IMR-90 (cell line): ENCODE measurements at regions not wholly inside any gene's neighbourhood (a gene's known extent, or its start where the extent isn't known, plus 50 kb on each side); places are given as distances from the start of the nearest gene placed in this dataset.

ENCODE experiments used
- ATAC-seq: fragments of 200-7000 bp; cut with Tn5 transposase; 2 replicates; pipeline ENCODE4 v1.9.1; 2020; ENCODE audit warnings: low read depth, mild to moderate bottlenecking, moderate library complexity
- BruUV-seq: library from RNA; stranded (reverse); fragments of 400-500 nt; replicated peaks from 2 replicates; lab custom pipeline; 2021; lab: Mats Ljungman, UMichigan
- CTCF ChIA-PET: fragments of 300-600 bp; formaldehyde crosslinking; extraction: SDS; loops from one replicate; lab custom pipeline; 2021; ENCODE audit warnings: antibody characterized with exemption; lab: Yijun Ruan, JAX
- POLR2A ChIA-PET: fragments of 300-600 bp; sonication (Branson Sonifier 250); formaldehyde crosslinking; loops from one replicate; lab custom pipeline; 2022; ENCODE audit warnings: antibody characterized with exemption; ENCODE audit not compliant: unreplicated experiment; lab: Charles Lee
- DNase-seq: peaks from one replicate; pipeline ENCODE4 v3.0.0; 2013
- H2AFZ ChIP-seq: replicated peaks from 2 replicates; pipeline ENCODE3; 2013; ENCODE audit warnings: low read length, mild to moderate bottlenecking; ENCODE audit not compliant: poor library complexity
- H2AK5ac ChIP-seq: 2 replicates; pipeline ENCODE4 v1.6.1; 2013; ENCODE audit warnings: low read depth, low read length, inconsistent platforms
- H2AK9ac ChIP-seq: replicated peaks from 2 replicates; pipeline ENCODE3; 2013; ENCODE audit warnings: mild to moderate bottlenecking, low read depth, low read length, moderate library complexity; ENCODE audit not compliant: poor library complexity
- H2BK120ac ChIP-seq: 2 replicates; pipeline ENCODE4 v1.6.1; 2013; ENCODE audit warnings: low read depth, low read length, inconsistent platforms
- H2BK15ac ChIP-seq: 3 replicates; pipeline ENCODE4 v1.6.1; 2013; ENCODE audit warnings: low read depth, low read length, inconsistent platforms
- H2BK20ac ChIP-seq: 2 replicates; pipeline ENCODE4 v1.6.1; 2013; ENCODE audit warnings: low read depth, mild to moderate bottlenecking, inconsistent platforms, low read length, moderate library complexity
- H2BK5ac ChIP-seq: 2 replicates; pipeline ENCODE4 v1.6.1; 2013; ENCODE audit warnings: mild to moderate bottlenecking, low read depth, low read length, inconsistent platforms; ENCODE audit not compliant: poor library complexity, severe bottlenecking
- H3K14ac ChIP-seq: replicated peaks from 2 replicates; pipeline ENCODE4 v1.6.1; 2013; ENCODE audit warnings: low read depth, low read length, inconsistent platforms
- H3K18ac ChIP-seq: 2 replicates; pipeline ENCODE4 v1.6.1; 2013; ENCODE audit warnings: low read depth, low read length, control low read depth
- H3K23ac ChIP-seq: 2 replicates; pipeline ENCODE4 v1.6.1; 2013; ENCODE audit warnings: low read depth, low read length, inconsistent platforms
- H3K27ac ChIP-seq: 2 replicates; pipeline ENCODE4 v1.5.1; 2013; ENCODE audit warnings: mild to moderate bottlenecking, control low read depth, low read length; ENCODE audit not compliant: insufficient read depth
- H3K27me3 ChIP-seq: 2 replicates; pipeline ENCODE4 v1.6.1; 2013; ENCODE audit warnings: low read length; ENCODE audit not compliant: control insufficient read depth, insufficient read depth
- H3K36me3 ChIP-seq: 2 replicates; pipeline ENCODE4 v1.6.1; 2013; ENCODE audit warnings: low read length, mixed read lengths; ENCODE audit not compliant: control insufficient read depth, insufficient read depth
- H3K4ac ChIP-seq: 2 replicates; pipeline ENCODE4 v1.6.1; 2013; ENCODE audit warnings: low read depth, low read length, inconsistent platforms
- H3K4me1 ChIP-seq: 2 replicates; pipeline ENCODE4 v1.6.1; 2013; ENCODE audit warnings: low read length, mixed read lengths; ENCODE audit not compliant: control insufficient read depth, insufficient read depth
- H3K4me2 ChIP-seq: 2 replicates; pipeline ENCODE4 v1.6.1; 2013; ENCODE audit warnings: low read depth, mild to moderate bottlenecking, control low read depth, low read length, moderate library complexity
- H3K4me3 ChIP-seq: 2 replicates; pipeline ENCODE4 v1.5.1; 2013; ENCODE audit warnings: low read depth, mild to moderate bottlenecking, control low read depth, low read length, moderate library complexity; ENCODE audit not compliant: insufficient read depth
- H3K56ac ChIP-seq: 2 replicates; pipeline ENCODE4 v1.6.1; 2013; ENCODE audit warnings: low read length, inconsistent platforms; ENCODE audit not compliant: insufficient read depth; ENCODE audit errors: extremely low read depth
- H3K79me1 ChIP-seq, 2 experiments: 2 replicates each; pipeline ENCODE4 v1.6.1; 2013; ENCODE audit warnings: low read length in 2 of 2, inconsistent platforms in 1 of 2, low read depth in 1 of 2
- H3K9ac ChIP-seq: 2 replicates; pipeline ENCODE4 v1.6.1; 2013; ENCODE audit warnings: low read depth, low read length, control low read depth
- H3K9me1 ChIP-seq: 2 replicates; pipeline ENCODE4 v1.6.1; 2013; ENCODE audit warnings: low read length, inconsistent platforms; ENCODE audit not compliant: insufficient read depth
- H3K9me3 ChIP-seq: 2 replicates; pipeline ENCODE4 v1.6.1; 2013; ENCODE audit warnings: low read length; ENCODE audit not compliant: control insufficient read depth, insufficient read depth
- H4K20me1 ChIP-seq: 2 replicates; pipeline ENCODE4 v1.6.1; 2013; ENCODE audit warnings: low read length, inconsistent platforms; ENCODE audit not compliant: insufficient read depth
- H4K5ac ChIP-seq: 2 replicates; pipeline ENCODE4 v1.6.1; 2013; ENCODE audit warnings: mild to moderate bottlenecking, low read depth, low read length, control low read depth
- H4K8ac ChIP-seq, 2 experiments: 2 replicates each; pipeline ENCODE4 v1.6.1; 2013; ENCODE audit warnings: low read depth in 2 of 2, low read length in 2 of 2, control low read depth in 1 of 2, inconsistent platforms in 1 of 2
- H4K91ac ChIP-seq: 2 replicates; pipeline ENCODE4 v1.6.1; 2013; ENCODE audit warnings: low read depth, low read length, inconsistent platforms; ENCODE audit not compliant: insufficient read depth
- FOS ChIP-seq: fragments of 150-350 bp; IDR thresholded peaks from 2 replicates; pipeline ENCODE4 v1.6.1; 2016; ENCODE audit warnings: low read depth, low read length
- MAZ ChIP-seq: IDR thresholded peaks from 2 replicates; pipeline ENCODE4 v1.6.1; 2012; ENCODE audit warnings: low read depth, mild to moderate bottlenecking, low read length, improper control_type of control experiment, moderate library complexity, borderline replicate concordance
- WGBS, 2 experiments: methylation state at CpG; one replicate each; pipeline versions ENCODE4 v1.1.5 to v1.1.7; 2013; ENCODE audit warnings: missing lambda C conversion rate in 2 of 2; ENCODE audit not compliant: insufficient read length in 1 of 2; ENCODE audit errors: extremely low coverage in 2 of 2; 5-methylcytosine and 5-hydroxymethylcytosine counted together
- dilution Hi-C: fragments of 300-500 bp; cut with HindIII; formaldehyde crosslinking; loops from one replicate; pipeline ENCODE4 v1.14.3; 2018; ENCODE audit warnings: low sequenced_read_pairs; ENCODE audit not compliant: unreplicated experiment
- in situ Hi-C: fragments of 300-500 bp; cut with MboI; formaldehyde crosslinking; loops from 3 replicates; pipeline ENCODE4 v1.14.3; 2019; ENCODE audit warnings: low sequenced_read_pairs, inconsistent platforms, mixed read lengths
- intact Hi-C: fragments of 100-400 bp; cut with micrococcal nuclease; formaldehyde crosslinking; loops from 2 replicates; pipeline ENCODE4 v1.10.0; 2022
- TF ChIP-seq, protein P1 (sequence below): fragments of 150-350 bp; IDR thresholded peaks from 2 replicates; pipeline ENCODE4 v1.6.1; 2016; ENCODE audit warnings: low read depth, mild to moderate bottlenecking, low read length, moderate library complexity, borderline replicate concordance
- TF ChIP-seq, protein P2 (sequence below): fragments of 150-350 bp; IDR thresholded peaks from 2 replicates; pipeline ENCODE4 v1.6.1; 2017; ENCODE audit warnings: mild to moderate bottlenecking, antibody characterized with exemption, low read length, low read depth

GRCh38 chr13:107461751-107462150, 753.6 kb downstream of the LIG4 start:
- H3K9ac ChIP-seq: no peak overlapping the region
- peak overlapping the region; percentile 72; the same call in 1 of the 2 replicates for H3K4me2 ChIP-seq
- ATAC-seq: peak; percentile 30; the same call in 1 of the 2 replicates

More at GRCh38 chr13:107461751-107462150, 753.6 kb downstream of the LIG4 start:
- Histone ChIP-seq H3K27ac (no peak overlapping the region), H3K79me1 (peaks cover 23 to 47% of the 10 kb centered on the region in 2 experiments), H4K8ac (no peak overlapping the region), H3K14ac (no peak overlapping the region), H3K4ac (0 out of 2 replicates have a peak overlapping the region, but pooled peaks have one; percentile 22), H2AK9ac (no peak overlapping the region), H3K27me3 (no peaks in the 10 kb centered on the region), H2BK15ac (no peak overlapping the region), H3K56ac (no peak overlapping the region), H3K9me3 (no peaks in the 10 kb centered on the region), H3K23ac (no peak overlapping the region), H2BK120ac (no peak overlapping the region), H3K36me3 (no peaks in the 10 kb centered on the region), H3K4me1 (peaks cover 12% of the 10 kb centered on the region), H2BK5ac (no peak overlapping the region), H2AK5ac (no peak overlapping the region), H4K20me1 (0 out of 2 replicates have a peak, but pooled peaks cover 3% of the 10 kb centered on the region), H2BK20ac (peak overlapping the region; percentile 62; the same call in 1 of the 2 replicates), H3K18ac (no peak overlapping the region), H3K4me3 (no peak overlapping the region), H3K9me1 (peaks cover 12% of the 10 kb centered on the region), H4K91ac (no peak overlapping the region), H2AFZ (no peak overlapping the region), H4K5ac (no peak overlapping the region; the same call in 1 of the 2 replicates)
- peak; percentile 66 for DNase-seq
- no CpG with 5 or more reads among the region's 1 CpG for WGBS, 2 experiments
- in situ Hi-C loops: no loop called here
- ChIA-PET CTCF (no interaction called here), POLR2A (no interaction called here)
- intact Hi-C loops: no loop called here
- no TSS peak for BruUV-seq
- dilution Hi-C loops: no loop called here
- TF ChIP-seq, protein P1, sequence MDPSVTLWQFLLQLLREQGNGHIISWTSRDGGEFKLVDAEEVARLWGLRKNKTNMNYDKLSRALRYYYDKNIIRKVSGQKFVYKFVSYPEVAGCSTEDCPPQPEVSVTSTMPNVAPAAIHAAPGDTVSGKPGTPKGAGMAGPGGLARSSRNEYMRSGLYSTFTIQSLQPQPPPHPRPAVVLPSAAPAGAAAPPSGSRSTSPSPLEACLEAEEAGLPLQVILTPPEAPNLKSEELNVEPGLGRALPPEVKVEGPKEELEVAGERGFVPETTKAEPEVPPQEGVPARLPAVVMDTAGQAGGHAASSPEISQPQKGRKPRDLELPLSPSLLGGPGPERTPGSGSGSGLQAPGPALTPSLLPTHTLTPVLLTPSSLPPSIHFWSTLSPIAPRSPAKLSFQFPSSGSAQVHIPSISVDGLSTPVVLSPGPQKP: no peak
- TF ChIP-seq FOS (no peak), MAZ (no peak)
- TF ChIP-seq, protein P2, sequence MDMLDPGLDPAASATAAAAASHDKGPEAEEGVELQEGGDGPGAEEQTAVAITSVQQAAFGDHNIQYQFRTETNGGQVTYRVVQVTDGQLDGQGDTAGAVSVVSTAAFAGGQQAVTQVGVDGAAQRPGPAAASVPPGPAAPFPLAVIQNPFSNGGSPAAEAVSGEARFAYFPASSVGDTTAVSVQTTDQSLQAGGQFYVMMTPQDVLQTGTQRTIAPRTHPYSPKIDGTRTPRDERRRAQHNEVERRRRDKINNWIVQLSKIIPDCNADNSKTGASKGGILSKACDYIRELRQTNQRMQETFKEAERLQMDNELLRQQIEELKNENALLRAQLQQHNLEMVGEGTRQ: no peak
